ENCODE measurements at regions not wholly inside any gene's neighbourhood (a gene's known extent, or its start where the extent isn't known, plus 50 kb on each side); places are given as distances from the start of the nearest gene placed in this dataset.

DNA sequence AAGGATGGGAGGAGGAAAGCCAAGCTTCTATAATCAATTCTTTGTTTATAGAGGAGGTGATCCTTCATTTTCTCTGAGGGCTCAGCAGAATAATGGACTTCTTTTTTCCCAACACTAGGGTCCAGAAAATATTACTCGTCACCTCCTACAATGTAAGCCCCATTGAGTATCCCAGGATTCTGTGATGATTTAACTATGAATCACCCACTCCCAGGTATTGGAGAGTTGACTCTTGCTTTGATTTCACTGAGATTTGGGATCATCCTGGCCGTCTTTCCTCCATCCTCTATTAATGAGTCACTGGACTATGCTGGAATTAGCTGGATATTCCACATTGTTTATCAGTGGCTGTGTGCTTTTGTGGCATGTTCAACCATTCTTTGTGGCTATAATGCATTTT is 452.0 kb downstream of the NPIPA7 start:
- BruUV-seq (replicated peaks): no TSS peak
- dilution Hi-C loops (cut with HindIII; ENCODE audit: low sequenced_read_pairs, unreplicated experiment): no loop called here
- TF ChIP-seq CHD1 (IDR thresholded peaks at IDR 0.05; ENCODE audit: low read depth, low read length) (no peak), MXI1 (IDR thresholded peaks at IDR 0.05; ENCODE audit: borderline replicate concordance, low read depth, low read length) (no peak), MAZ (IDR thresholded peaks at IDR 0.05; ENCODE audit: borderline replicate concordance, low read depth, low read length) (no peak), RAD21 (IDR thresholded peaks at IDR 0.05; ENCODE audit: low read length) (no peak), CEBPB (IDR thresholded peaks at IDR 0.05; ENCODE audit: low read depth, low read length) (no peak), FOS (IDR thresholded peaks at IDR 0.05; ENCODE audit: low read depth, low read length) (no peak), POLR2A (IDR thresholded peaks at IDR 0.05; ENCODE audit: low read depth, low read length) (no peak), RFX5 (IDR thresholded peaks at IDR 0.05; ENCODE audit: low read depth, low read length) (no peak), MAFK (IDR thresholded peaks at IDR 0.05; ENCODE audit: low read depth, low read length) (no peak), BHLHE40 (IDR thresholded peaks at IDR 0.05; ENCODE audit: low read depth, low read length) (no peak), RCOR1 (IDR thresholded peaks at IDR 0.05; ENCODE audit: insufficient replicate concordance, low read length) (no peak), NFE2L2 (IDR thresholded peaks at IDR 0.05; ENCODE audit: low read depth, low read length) (no peak), SMC3 (IDR thresholded peaks at IDR 0.05; ENCODE audit: low read depth, low read length) (no peak)
- TF ChIP-seq, protein P1, sequence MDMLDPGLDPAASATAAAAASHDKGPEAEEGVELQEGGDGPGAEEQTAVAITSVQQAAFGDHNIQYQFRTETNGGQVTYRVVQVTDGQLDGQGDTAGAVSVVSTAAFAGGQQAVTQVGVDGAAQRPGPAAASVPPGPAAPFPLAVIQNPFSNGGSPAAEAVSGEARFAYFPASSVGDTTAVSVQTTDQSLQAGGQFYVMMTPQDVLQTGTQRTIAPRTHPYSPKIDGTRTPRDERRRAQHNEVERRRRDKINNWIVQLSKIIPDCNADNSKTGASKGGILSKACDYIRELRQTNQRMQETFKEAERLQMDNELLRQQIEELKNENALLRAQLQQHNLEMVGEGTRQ (IDR thresholded peaks at IDR 0.05; ENCODE audit: low read depth, low read length): no peak
- TF ChIP-seq, protein P2, sequence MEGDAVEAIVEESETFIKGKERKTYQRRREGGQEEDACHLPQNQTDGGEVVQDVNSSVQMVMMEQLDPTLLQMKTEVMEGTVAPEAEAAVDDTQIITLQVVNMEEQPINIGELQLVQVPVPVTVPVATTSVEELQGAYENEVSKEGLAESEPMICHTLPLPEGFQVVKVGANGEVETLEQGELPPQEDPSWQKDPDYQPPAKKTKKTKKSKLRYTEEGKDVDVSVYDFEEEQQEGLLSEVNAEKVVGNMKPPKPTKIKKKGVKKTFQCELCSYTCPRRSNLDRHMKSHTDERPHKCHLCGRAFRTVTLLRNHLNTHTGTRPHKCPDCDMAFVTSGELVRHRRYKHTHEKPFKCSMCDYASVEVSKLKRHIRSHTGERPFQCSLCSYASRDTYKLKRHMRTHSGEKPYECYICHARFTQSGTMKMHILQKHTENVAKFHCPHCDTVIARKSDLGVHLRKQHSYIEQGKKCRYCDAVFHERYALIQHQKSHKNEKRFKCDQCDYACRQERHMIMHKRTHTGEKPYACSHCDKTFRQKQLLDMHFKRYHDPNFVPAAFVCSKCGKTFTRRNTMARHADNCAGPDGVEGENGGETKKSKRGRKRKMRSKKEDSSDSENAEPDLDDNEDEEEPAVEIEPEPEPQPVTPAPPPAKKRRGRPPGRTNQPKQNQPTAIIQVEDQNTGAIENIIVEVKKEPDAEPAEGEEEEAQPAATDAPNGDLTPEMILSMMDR (conservative IDR thresholded peaks at IDR 0.05; ENCODE audit: low read depth, low read length): no peak
- TF ChIP-seq, protein P3, sequence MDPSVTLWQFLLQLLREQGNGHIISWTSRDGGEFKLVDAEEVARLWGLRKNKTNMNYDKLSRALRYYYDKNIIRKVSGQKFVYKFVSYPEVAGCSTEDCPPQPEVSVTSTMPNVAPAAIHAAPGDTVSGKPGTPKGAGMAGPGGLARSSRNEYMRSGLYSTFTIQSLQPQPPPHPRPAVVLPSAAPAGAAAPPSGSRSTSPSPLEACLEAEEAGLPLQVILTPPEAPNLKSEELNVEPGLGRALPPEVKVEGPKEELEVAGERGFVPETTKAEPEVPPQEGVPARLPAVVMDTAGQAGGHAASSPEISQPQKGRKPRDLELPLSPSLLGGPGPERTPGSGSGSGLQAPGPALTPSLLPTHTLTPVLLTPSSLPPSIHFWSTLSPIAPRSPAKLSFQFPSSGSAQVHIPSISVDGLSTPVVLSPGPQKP (IDR thresholded peaks at IDR 0.05; ENCODE audit: borderline replicate concordance, low read depth, low read length): no peak

More for the DNA sequence above, 452.0 kb downstream of the NPIPA7 start:
- Histone ChIP-seq H2AFZ (replicated peaks; ENCODE audit: low read length, poor library complexity) (no peak overlapping the region), H3K4ac (ENCODE audit: low read depth, low read length) (no peak overlapping the region), H4K5ac (ENCODE audit: low read depth, low read length) (no peak overlapping the region), H3K23ac (ENCODE audit: low read depth, low read length) (no peak overlapping the region), H3K9me3 (ENCODE audit: control insufficient read depth, insufficient read depth, low read length) (peaks cover 11% of the 10 kb centered on the region), H3K4me1 (ENCODE audit: control insufficient read depth, insufficient read depth, low read length) (no peaks in the 10 kb centered on the region), H3K56ac (ENCODE audit: extremely low read depth, insufficient read depth, low read length) (no peak overlapping the region), H2BK5ac (ENCODE audit: low read depth, low read length, poor library complexity, severe bottlenecking) (no peak overlapping the region), H4K20me1 (ENCODE audit: insufficient read depth, low read length) (no peaks in the 10 kb centered on the region), H3K9ac (ENCODE audit: low read depth, low read length) (no peak overlapping the region), H3K27ac (ENCODE audit: insufficient read depth, low read length) (no peak overlapping the region), H2BK20ac (ENCODE audit: low read depth, low read length) (no peak overlapping the region), H2AK5ac (ENCODE audit: low read depth, low read length) (no peak overlapping the region), H3K27me3 (ENCODE audit: control insufficient read depth, insufficient read depth, low read length) (no peaks in the 10 kb centered on the region), H3K9me1 (ENCODE audit: insufficient read depth, low read length) (no peaks in the 10 kb centered on the region), H2AK9ac (replicated peaks; ENCODE audit: low read depth, low read length, poor library complexity) (no peak overlapping the region), H4K8ac (ENCODE audit: low read depth in 2 of 2, low read length in 2 of 2) (no peak overlapping the region), H4K91ac (ENCODE audit: insufficient read depth, low read depth, low read length) (no peak overlapping the region), H3K36me3 (ENCODE audit: control insufficient read depth, insufficient read depth, low read length) (no peaks in the 10 kb centered on the region), H3K4me3 (ENCODE audit: insufficient read depth, low read depth, low read length) (no peak overlapping the region), H2BK120ac (ENCODE audit: low read depth, low read length) (no peak overlapping the region), H3K14ac (replicated peaks; ENCODE audit: low read depth, low read length) (no peak overlapping the region), H3K4me2 (ENCODE audit: low read depth, low read length) (no peak overlapping the region), H2BK15ac (ENCODE audit: low read depth, low read length) (no peak overlapping the region), H3K18ac (ENCODE audit: low read depth, low read length) (no peak overlapping the region), H3K79me1 (ENCODE audit: low read depth in 1 of 2, low read length in 2 of 2) (no peaks in the 10 kb centered on the region)
- ChIA-PET CTCF (no interaction called here), POLR2A (ENCODE audit: unreplicated experiment) (no interaction called here)
- intact Hi-C loops (cut with micrococcal nuclease) (no loop called here), in situ Hi-C loops (cut with MboI; ENCODE audit: low sequenced_read_pairs) (no loop called here)
- WGBS, 2 experiments (ENCODE audit: extremely low coverage in 2 of 2, insufficient read length in 1 of 2): no CpG with 5 or more reads among the region's 2 CpGs
- DNase-seq (no peak), ATAC-seq (ENCODE audit: low read depth) (no peak)
